Ovary (tissue), 3 donors: ENCODE measurements at regions not wholly inside any gene's neighbourhood (a gene's known extent, or its start where the extent isn't known, plus 50 kb on each side); places are given as distances from the start of the nearest gene placed in this dataset.
"Not testable (repeated sequence)": the region's sequence is repeated elsewhere in the genome, so short reads cannot be mapped to it uniquely, and the experiment has no call there.

Experiments
- CTCF ChIP-seq, 3 donors: fragments of 450-650 bp in 2 of 3; fragments of 200-600 bp in 1 of 3; IDR thresholded peaks; one replicate each; pipeline versions ENCODE4 v1.5.1 to v1.8.0; 2016 to 2022; ENCODE audit warnings: antibody characterized with exemption in 3 of 3, mild to moderate bottlenecking in 1 of 3
- EP300 ChIP-seq: sonication (generic); formaldehyde crosslinking; IDR thresholded peaks from one replicate; pipeline ENCODE4 v1.6.1; 2017; ENCODE audit warnings: antibody characterized with exemption
- donor health status: DM: no; HTN: no; CAD: no.

- not testable (repeated sequence) for TF ChIP-seq CTCF (IDR thresholded peaks at IDR 0.05); EP300
Measured at GRCh38 chr5:177671755-177672690, 72.1 kb downstream of the B4GALT7 start.
